Fibroblast of lung (primary cell): ENCODE measurements at regions not wholly inside any gene's neighbourhood (a gene's known extent, or its start where the extent isn't known, plus 50 kb on each side); places are given as distances from the start of the nearest gene placed in this dataset.

Source experiments
- DNase-seq, 2 donors: peaks; one replicate each; pipeline versions ENCODE4 v3.0.0 to v3.0.0-alpha.2; 2010; ENCODE audit warnings: low read depth in 2 of 2
- H2AFZ ChIP-seq: 2 replicates; pipeline ENCODE4 v1.5.1; 2012; ENCODE audit warnings: low read length, control low read depth, inconsistent platforms
- H3K27ac ChIP-seq: 2 replicates; pipeline ENCODE4 v1.5.1; 2011; ENCODE audit warnings: low read length, control low read depth; ENCODE audit not compliant: insufficient read depth
- H3K27me3 ChIP-seq: 2 replicates; pipeline ENCODE4 v1.5.1; 2011; ENCODE audit warnings: mild to moderate bottlenecking, low read length; ENCODE audit not compliant: control insufficient read depth, insufficient read depth
- H3K36me3 ChIP-seq: 2 replicates; pipeline ENCODE4 v1.5.1; 2011; ENCODE audit warnings: low read length; ENCODE audit not compliant: control insufficient read depth, insufficient read depth
- H3K4me1 ChIP-seq: 2 replicates; pipeline ENCODE4 v1.5.1; 2011; ENCODE audit warnings: low read length; ENCODE audit not compliant: control insufficient read depth, insufficient read depth; ENCODE audit errors: extremely low read depth
- H3K4me2 ChIP-seq: 2 replicates; pipeline ENCODE4 v1.5.1; 2011; ENCODE audit warnings: low read length, control low read depth; ENCODE audit not compliant: insufficient read depth; ENCODE audit errors: extremely low read depth
- H3K4me3 ChIP-seq, 4 experiments: fragments of 200-600 bp in 1 of 4; sonication (generic) in 1 of 4; replicated peaks in 1 of 4; 2 replicates each; pipeline ENCODE4 v1.5.1; 2011 to 2016; ENCODE audit warnings: low read length in 4 of 4, low read depth in 3 of 4, mild to moderate bottlenecking in 3 of 4, control low read depth in 2 of 4, inconsistent platforms in 1 of 4, mixed read lengths in 1 of 4; ENCODE audit not compliant: insufficient read depth in 1 of 4; ENCODE audit errors: control extremely low read depth in 1 of 4
- H3K79me2 ChIP-seq: 2 replicates; pipeline ENCODE4 v1.5.1; 2012; ENCODE audit warnings: mild to moderate bottlenecking, low read length, inconsistent platforms; ENCODE audit not compliant: control insufficient read depth, insufficient read depth
- H3K9ac ChIP-seq: 2 replicates; pipeline ENCODE4 v1.5.1; 2011; ENCODE audit warnings: mild to moderate bottlenecking, low read length, control low read depth; ENCODE audit not compliant: insufficient read depth
- H3K9me3 ChIP-seq: 2 replicates; pipeline ENCODE4 v1.5.1; 2012; ENCODE audit warnings: low read depth, low read length; ENCODE audit not compliant: control insufficient read depth, insufficient read depth
- H4K20me1 ChIP-seq: 2 replicates; pipeline ENCODE4 v1.5.1; 2011; ENCODE audit warnings: low read length; ENCODE audit not compliant: control insufficient read depth, insufficient read depth; ENCODE audit errors: extremely low read depth
- EZH2 ChIP-seq: IDR thresholded peaks from 2 replicates; pipeline ENCODE4 v1.5.1; 2012; ENCODE audit warnings: low read length, control low read depth, mild to moderate bottlenecking; ENCODE audit errors: missing control alignments
- TF ChIP-seq, protein P1 (sequence below), 2 donors: IDR thresholded peaks in 1 of 2; conservative IDR thresholded peaks in 1 of 2; 1 replicate in 1 of 2; 2 replicates in 1 of 2; pipeline ENCODE4 v1.5.1; 2011 to 2012; ENCODE audit warnings: low read length in 2 of 2, control low read depth in 1 of 2, inconsistent platforms in 1 of 2, low read depth in 1 of 2, mild to moderate bottlenecking in 1 of 2

DNA sequence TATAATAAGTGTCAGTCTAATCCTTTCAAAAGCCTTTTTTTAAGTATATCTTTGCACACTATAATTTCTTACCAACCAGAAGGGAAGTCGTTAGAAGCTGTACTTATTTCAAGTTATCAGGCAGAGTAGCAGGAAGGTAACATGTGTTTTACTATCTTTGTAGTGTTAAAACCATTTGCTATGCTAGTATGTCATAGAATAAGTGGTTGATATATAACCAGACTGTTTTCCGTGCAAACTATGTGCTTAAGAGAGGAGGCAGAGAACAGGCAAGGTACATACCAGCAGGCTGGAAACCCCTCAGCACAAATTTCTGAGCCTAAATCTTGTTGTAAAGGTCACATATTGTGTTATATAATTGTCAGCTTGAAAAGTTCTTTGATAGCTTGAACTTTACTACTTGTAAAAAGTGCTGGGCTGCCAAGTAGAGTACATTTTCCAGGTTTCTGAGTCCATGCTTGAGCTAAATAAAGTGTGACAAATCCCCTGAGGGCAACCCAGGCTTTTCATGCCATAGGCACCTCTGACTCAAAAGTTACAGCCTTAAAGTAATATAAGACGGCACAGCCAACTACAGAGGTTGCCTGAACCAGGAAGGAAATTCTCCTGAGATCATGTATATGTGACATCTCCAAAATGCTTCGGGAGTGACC is 1297.4 kb downstream of the PCDH9 start:
- Histone ChIP-seq H2AFZ (no peak overlapping the region), H3K27me3 (no peaks in the 10 kb centered on the region), H3K4me2 (no peak overlapping the region), H3K9ac (no peak overlapping the region), H3K79me2 (no peaks in the 10 kb centered on the region), H3K9me3 (no peaks in the 10 kb centered on the region), H4K20me1 (no peaks in the 10 kb centered on the region), H3K36me3 (no peaks in the 10 kb centered on the region), H3K27ac (no peak overlapping the region), H3K4me3 (no peak overlapping the region), H3K4me1 (no peaks in the 10 kb centered on the region)
- TF ChIP-seq, protein P1, sequence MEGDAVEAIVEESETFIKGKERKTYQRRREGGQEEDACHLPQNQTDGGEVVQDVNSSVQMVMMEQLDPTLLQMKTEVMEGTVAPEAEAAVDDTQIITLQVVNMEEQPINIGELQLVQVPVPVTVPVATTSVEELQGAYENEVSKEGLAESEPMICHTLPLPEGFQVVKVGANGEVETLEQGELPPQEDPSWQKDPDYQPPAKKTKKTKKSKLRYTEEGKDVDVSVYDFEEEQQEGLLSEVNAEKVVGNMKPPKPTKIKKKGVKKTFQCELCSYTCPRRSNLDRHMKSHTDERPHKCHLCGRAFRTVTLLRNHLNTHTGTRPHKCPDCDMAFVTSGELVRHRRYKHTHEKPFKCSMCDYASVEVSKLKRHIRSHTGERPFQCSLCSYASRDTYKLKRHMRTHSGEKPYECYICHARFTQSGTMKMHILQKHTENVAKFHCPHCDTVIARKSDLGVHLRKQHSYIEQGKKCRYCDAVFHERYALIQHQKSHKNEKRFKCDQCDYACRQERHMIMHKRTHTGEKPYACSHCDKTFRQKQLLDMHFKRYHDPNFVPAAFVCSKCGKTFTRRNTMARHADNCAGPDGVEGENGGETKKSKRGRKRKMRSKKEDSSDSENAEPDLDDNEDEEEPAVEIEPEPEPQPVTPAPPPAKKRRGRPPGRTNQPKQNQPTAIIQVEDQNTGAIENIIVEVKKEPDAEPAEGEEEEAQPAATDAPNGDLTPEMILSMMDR (conservative IDR thresholded peaks at IDR 0.05 in 1 of 2, IDR thresholded peaks at IDR 0.05 in 1 of 2; ENCODE audit: low read depth in 1 of 2, low read length in 2 of 2): no peak
- no peak for TF ChIP-seq EZH2
- no peak for DNase-seq

DNA sequence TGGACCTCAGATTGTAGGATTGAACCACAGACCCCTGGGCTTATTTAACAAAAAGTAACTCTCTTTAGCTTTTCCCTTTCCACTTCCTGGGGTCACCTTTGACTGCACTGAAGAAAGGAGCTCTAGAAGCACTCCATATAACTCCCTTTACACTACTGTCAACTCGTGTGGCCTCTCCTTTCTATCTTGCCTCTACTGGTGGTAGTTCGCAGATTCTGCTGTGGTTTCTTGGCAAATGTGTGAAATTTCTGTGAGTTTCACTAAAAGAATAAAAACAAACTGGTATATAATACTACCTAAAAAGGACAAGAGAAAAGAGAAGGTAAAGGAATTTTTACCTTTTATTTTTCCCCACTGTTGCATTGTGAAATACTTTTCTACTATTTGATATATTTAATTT is 1298.1 kb downstream of the PCDH9 start:
- Histone ChIP-seq H3K4me1 (no peaks in the 10 kb centered on the region), H3K9ac (no peak overlapping the region), H3K4me3 (no peak overlapping the region), H3K27ac (no peak overlapping the region), H3K4me2 (no peak overlapping the region), H3K27me3 (no peaks in the 10 kb centered on the region), H4K20me1 (no peaks in the 10 kb centered on the region), H3K36me3 (no peaks in the 10 kb centered on the region), H2AFZ (no peak overlapping the region), H3K9me3 (no peaks in the 10 kb centered on the region), H3K79me2 (no peaks in the 10 kb centered on the region)
- TF ChIP-seq, protein P1 (conservative IDR thresholded peaks at IDR 0.05 in 1 of 2, IDR thresholded peaks at IDR 0.05 in 1 of 2; ENCODE audit: low read depth in 1 of 2, low read length in 2 of 2): no peak
- TF ChIP-seq EZH2: no peak
- no peak for DNase-seq

DNA sequence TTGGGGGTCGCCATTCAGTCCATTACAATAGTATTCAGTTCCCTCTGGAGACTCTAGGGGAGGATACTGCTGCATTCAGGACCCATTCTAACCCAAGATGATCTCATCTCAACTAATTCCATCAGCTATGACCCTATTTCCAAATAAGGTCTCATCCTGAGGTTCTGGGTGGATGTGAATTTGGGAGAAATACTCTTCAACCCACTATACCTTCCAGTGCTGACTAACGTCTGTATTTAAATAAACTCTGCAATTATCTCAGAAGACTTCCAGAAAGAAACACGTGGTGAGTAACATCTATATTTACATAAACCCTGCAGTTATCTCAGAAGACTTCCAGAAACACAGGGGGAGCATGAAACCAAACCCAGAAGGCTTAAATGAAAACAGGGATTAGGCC is 1300.7 kb downstream of the PCDH9 start:
- Histone ChIP-seq H2AFZ (no peak overlapping the region), H3K4me3 (no peak overlapping the region), H3K9me3 (no peaks in the 10 kb centered on the region), H3K9ac (no peak overlapping the region), H3K36me3 (no peaks in the 10 kb centered on the region), H3K27ac (no peak overlapping the region), H3K27me3 (no peaks in the 10 kb centered on the region), H4K20me1 (no peaks in the 10 kb centered on the region), H3K4me2 (no peak overlapping the region), H3K79me2 (no peaks in the 10 kb centered on the region), H3K4me1 (no peaks in the 10 kb centered on the region)
- DNase-seq: peak in 1 of 2 donors; percentile 10
- no peak for TF ChIP-seq EZH2
- TF ChIP-seq, protein P1 (conservative IDR thresholded peaks at IDR 0.05 in 1 of 2, IDR thresholded peaks at IDR 0.05 in 1 of 2; ENCODE audit: low read depth in 1 of 2, low read length in 2 of 2): no peak
